CD4-positive, CD25-positive, alpha-beta regulatory T cell (primary cell): ENCODE measurements at regions not wholly inside any gene's neighbourhood (a gene's known extent, or its start where the extent isn't known, plus 50 kb on each side); places are given as distances from the start of the nearest gene placed in this dataset.

Source experiments
- ATAC-seq, 2 donors: fragments of 150-1000 bp; cut with Tn5 transposase; one replicate each; pipeline ENCODE4 v1.10.0; 2021; ENCODE audit warnings: low read depth in 2 of 2, moderate number of reproducible peaks in 2 of 2, moderate library complexity in 1 of 2
- DNase-seq, 3 donors: peaks; one replicate each; pipeline versions ENCODE4 v3.0.0 to v3.0.0-alpha.2; 2012 to 2022; ENCODE audit warnings: mixed read lengths in 1 of 3
- H3K27ac ChIP-seq: one replicate; pipeline ENCODE4 v1.7.0; 2013; ENCODE audit warnings: mild to moderate bottlenecking, low read length; ENCODE audit not compliant: insufficient read depth, poor library complexity, severe bottlenecking
- H3K27me3 ChIP-seq: one replicate; pipeline ENCODE4 v1.7.0; 2013; ENCODE audit warnings: low read length; ENCODE audit not compliant: control insufficient read depth, insufficient read depth
- H3K36me3 ChIP-seq: one replicate; pipeline ENCODE4 v1.7.0; 2013; ENCODE audit warnings: mild to moderate bottlenecking, low read length, moderate library complexity; ENCODE audit not compliant: control insufficient read depth, insufficient read depth
- H3K4me1 ChIP-seq: 2 replicates; pipeline ENCODE4 v1.7.0; 2013; ENCODE audit warnings: mild to moderate bottlenecking, low read length; ENCODE audit not compliant: insufficient read depth, control insufficient read depth, poor library complexity, severe bottlenecking
- H3K4me3 ChIP-seq: one replicate; pipeline ENCODE4 v1.7.0; 2013; ENCODE audit warnings: low read depth, mild to moderate bottlenecking, low read length, moderate library complexity
- H3K9me3 ChIP-seq, 2 experiments: 1 replicate in 1 of 2; 2 replicates in 1 of 2; pipeline ENCODE4 v1.7.0; 2013; ENCODE audit warnings: low read length in 2 of 2, mild to moderate bottlenecking in 1 of 2, moderate library complexity in 1 of 2; ENCODE audit not compliant: control insufficient read depth in 2 of 2
- H3K27ac Mint-ChIP-seq, 3 donors: one replicate each; pipeline ENCODE4 v1.8.0; 2020 to 2022; ENCODE audit warnings: mild to moderate bottlenecking in 3 of 3, mixed read lengths in 3 of 3, moderate library complexity in 2 of 3
- H3K27me3 Mint-ChIP-seq: one replicate; pipeline ENCODE4 v1.8.0; 2022; ENCODE audit warnings: mild to moderate bottlenecking, mixed read lengths
- H3K36me3 Mint-ChIP-seq: one replicate; pipeline ENCODE4 v1.8.0; 2020; ENCODE audit warnings: mixed read lengths
- H3K4me1 Mint-ChIP-seq, 4 donors: one replicate each; pipeline ENCODE4 v1.8.0; 2020 to 2022; ENCODE audit warnings: mixed read lengths in 4 of 4, mild to moderate bottlenecking in 1 of 4
- H3K4me3 Mint-ChIP-seq, 4 donors: one replicate each; pipeline ENCODE4 v1.8.0; 2020 to 2022; ENCODE audit warnings: mild to moderate bottlenecking in 4 of 4, mixed read lengths in 4 of 4, moderate library complexity in 3 of 4
- H3K9me3 Mint-ChIP-seq, 7 donors: one replicate each; pipeline ENCODE4 v1.8.0; 2020 to 2022; ENCODE audit warnings: mixed read lengths in 7 of 7, mild to moderate bottlenecking in 3 of 7, moderate library complexity in 2 of 7

DNA sequence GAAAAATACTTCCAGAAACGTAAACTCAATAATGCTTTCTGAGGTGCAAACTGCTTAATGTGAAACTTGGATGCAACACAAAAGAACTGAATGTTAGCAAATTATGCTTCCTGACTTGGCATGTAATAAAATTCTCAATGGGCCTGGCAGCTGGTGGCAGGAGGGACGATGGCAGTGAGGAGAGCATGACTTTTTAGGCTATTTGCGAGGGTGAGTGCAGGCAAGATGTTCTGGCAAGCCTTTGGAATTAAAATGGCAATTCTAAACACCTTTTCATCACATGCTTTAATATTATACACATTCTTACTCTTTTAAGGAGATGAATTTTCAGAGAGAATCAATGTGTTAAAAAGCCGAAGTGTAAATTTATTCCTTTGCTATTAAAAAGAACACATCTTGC lies 224.8 kb upstream of the CDH4 start:
- Histone ChIP-seq H3K4me1 (no peaks in the 10 kb centered on the region), H3K9me3 (no peaks in the 10 kb centered on the region), H3K36me3 (no peaks in the 10 kb centered on the region), H3K27ac (no peak overlapping the region), H3K4me3 (no peak overlapping the region), H3K27me3 (no peaks in the 10 kb centered on the region)
- H3K4me3 Mint-ChIP-seq, result no peak overlapping the region
- H3K36me3 Mint-ChIP-seq, result no peaks in the 10 kb centered on the region
- H3K4me1 Mint-ChIP-seq, result no peaks in the 10 kb centered on the region
- H3K9me3 Mint-ChIP-seq, result peaks cover 0 to 7% (median 2%) of the 10 kb centered on the region in 7 donors
- DNase-seq (no peak), ATAC-seq (no peak)
- no peaks in the 10 kb centered on the region for H3K27me3 Mint-ChIP-seq
- no peak overlapping the region for H3K27ac Mint-ChIP-seq

DNA sequence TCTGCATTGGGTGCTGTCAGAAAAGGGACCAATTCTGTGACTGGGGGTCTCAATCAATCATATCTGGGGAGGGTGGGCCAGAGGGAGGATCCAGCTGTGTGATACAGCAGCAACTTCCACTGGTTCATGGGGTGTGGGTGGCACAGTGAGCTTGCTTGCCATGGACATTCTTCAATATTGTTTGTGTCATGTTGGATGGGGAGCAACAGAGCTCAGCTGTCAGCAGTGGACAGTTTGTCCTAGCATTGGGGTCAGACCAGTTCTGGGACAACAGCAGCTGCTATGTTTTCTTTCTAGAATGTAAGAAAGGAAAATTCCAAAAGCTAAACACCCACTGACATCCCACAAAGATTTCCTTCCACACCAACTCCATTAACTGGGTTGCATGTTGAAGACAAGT lies 221.9 kb upstream of the CDH4 start:
- Mint-ChIP-seq H3K9me3 (peaks cover 0 to 10% (median 4%) of the 10 kb centered on the region in 7 donors), H3K36me3 (no peaks in the 10 kb centered on the region), H3K4me1 (no peaks in the 10 kb centered on the region), H3K27me3 (no peaks in the 10 kb centered on the region), H3K27ac (no peak overlapping the region), H3K4me3 (no peak overlapping the region)
- Histone ChIP-seq H3K4me3 (no peak overlapping the region), H3K4me1 (no peaks in the 10 kb centered on the region), H3K27me3 (no peaks in the 10 kb centered on the region), H3K9me3 (no peaks in the 10 kb centered on the region), H3K36me3 (no peaks in the 10 kb centered on the region), H3K27ac (no peak overlapping the region)
- DNase-seq, result no peak
- ATAC-seq, result no peak

DNA sequence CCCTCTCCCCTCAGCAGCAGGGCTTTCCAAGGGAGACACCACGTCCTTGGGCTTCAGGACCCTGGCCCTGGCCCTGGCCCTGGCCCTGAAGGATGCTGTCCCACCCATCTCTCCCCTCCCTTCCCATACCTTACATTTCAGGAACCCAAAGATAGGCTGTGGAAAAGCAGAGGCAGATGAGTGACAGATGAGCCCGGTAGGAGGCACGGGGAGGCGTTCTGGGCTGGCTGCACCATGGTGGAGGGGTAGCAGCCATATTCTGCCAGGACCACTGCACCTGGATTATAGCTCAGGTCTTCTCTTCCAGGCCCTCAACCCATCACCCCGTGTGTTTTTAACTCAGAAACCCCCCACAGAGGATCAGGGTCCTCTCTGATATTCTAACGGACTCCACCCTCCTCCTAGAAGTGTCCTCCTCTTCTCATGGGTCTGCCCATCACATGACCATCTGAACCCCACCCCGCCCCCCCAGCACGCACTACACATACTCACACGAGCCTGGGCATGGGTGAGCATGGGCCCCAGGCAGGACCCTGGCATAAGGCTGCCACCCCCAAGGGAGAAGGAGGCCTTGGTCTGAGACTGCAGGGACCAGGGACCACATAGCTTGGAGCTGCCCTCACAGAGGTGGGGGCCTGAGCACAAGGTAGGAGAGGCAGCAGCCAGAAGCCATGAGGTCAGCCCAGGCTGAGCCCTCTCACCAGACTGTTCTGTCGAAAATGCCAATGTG lies 220.8 kb upstream of the CDH4 start:
- H3K27ac ChIP-seq, result no peak overlapping the region
- Mint-ChIP-seq H3K4me3 (no peak overlapping the region), H3K36me3 (no peaks in the 10 kb centered on the region), H3K9me3 (peaks cover 0 to 8% (median 5%) of the 10 kb centered on the region in 7 donors), H3K27ac (no peak overlapping the region), H3K4me1 (no peaks in the 10 kb centered on the region), H3K27me3 (no peaks in the 10 kb centered on the region)
- ATAC-seq, result no peak
- no peaks in the 10 kb centered on the region for H3K9me3 ChIP-seq
- H3K4me3 ChIP-seq, result no peak overlapping the region
- H3K27me3 ChIP-seq, result no peaks in the 10 kb centered on the region
- DNase-seq, result no peak
- H3K36me3 ChIP-seq, result no peaks in the 10 kb centered on the region
- no peaks in the 10 kb centered on the region for H3K4me1 ChIP-seq

DNA sequence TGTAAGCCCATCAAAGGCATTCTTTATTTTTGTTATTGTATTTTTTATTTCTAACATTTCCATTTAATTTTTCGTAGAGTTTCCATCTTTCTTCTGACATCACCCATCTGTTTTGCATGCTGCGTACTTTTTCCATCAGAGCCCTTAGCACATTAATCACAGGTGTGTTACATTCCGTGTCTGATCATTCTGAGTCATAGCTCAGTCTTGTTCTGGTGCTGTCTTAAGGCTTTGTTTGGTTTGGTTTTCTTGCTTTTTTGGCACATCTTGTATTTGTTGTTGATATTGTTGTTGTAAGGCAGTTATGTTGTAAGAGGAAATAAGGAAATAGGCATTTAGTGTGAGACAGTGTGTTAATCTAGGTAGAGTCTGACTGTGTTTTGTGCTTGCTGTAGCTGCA lies 214.6 kb upstream of the CDH4 start:
- Mint-ChIP-seq H3K4me3 (no peak overlapping the region), H3K36me3 (no peaks in the 10 kb centered on the region), H3K27me3 (no peaks in the 10 kb centered on the region), H3K9me3 (peaks cover 0 to 7% (median 2%) of the 10 kb centered on the region in 7 donors), H3K4me1 (no peaks in the 10 kb centered on the region), H3K27ac (no peak overlapping the region)
- Histone ChIP-seq H3K27ac (no peak overlapping the region), H3K4me3 (no peak overlapping the region), H3K4me1 (no peaks in the 10 kb centered on the region), H3K9me3 (no peaks in the 10 kb centered on the region), H3K36me3 (no peaks in the 10 kb centered on the region), H3K27me3 (no peaks in the 10 kb centered on the region)
- no peak for ATAC-seq
- no peak for DNase-seq

DNA sequence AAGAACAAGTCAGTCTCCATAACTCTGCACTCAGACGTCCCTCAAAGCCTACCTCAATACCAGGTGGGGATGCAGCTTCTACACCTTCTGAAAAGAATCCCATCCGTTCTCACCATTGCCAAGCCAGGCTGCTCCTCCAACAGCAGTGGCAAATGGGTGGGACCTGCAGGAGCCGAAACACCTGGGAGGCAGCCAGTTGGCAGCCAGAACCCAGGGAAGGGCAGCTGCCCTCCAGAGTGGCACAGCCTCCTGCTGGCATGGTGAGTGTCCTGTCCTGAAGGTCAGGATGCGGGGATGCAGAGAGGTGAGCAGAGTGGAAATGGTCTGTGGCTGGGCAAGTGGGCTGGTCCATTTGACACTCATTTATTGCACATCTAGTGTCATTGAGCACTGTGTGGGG lies 210.6 kb upstream of the CDH4 start:
- Mint-ChIP-seq H3K4me3 (no peak overlapping the region), H3K27ac (no peak overlapping the region), H3K36me3 (no peaks in the 10 kb centered on the region), H3K4me1 (no peaks in the 10 kb centered on the region), H3K27me3 (no peaks in the 10 kb centered on the region), H3K9me3 (peaks cover 0 to 4% (median 2%) of the 10 kb centered on the region in 7 donors)
- no peaks in the 10 kb centered on the region for H3K36me3 ChIP-seq
- ATAC-seq (no peak), DNase-seq (no peak)
- no peak overlapping the region for H3K4me3 ChIP-seq
- no peaks in the 10 kb centered on the region for H3K4me1 ChIP-seq
- H3K27me3 ChIP-seq, result no peaks in the 10 kb centered on the region
- H3K9me3 ChIP-seq, result no peaks in the 10 kb centered on the region
- H3K27ac ChIP-seq, result no peak overlapping the region

DNA sequence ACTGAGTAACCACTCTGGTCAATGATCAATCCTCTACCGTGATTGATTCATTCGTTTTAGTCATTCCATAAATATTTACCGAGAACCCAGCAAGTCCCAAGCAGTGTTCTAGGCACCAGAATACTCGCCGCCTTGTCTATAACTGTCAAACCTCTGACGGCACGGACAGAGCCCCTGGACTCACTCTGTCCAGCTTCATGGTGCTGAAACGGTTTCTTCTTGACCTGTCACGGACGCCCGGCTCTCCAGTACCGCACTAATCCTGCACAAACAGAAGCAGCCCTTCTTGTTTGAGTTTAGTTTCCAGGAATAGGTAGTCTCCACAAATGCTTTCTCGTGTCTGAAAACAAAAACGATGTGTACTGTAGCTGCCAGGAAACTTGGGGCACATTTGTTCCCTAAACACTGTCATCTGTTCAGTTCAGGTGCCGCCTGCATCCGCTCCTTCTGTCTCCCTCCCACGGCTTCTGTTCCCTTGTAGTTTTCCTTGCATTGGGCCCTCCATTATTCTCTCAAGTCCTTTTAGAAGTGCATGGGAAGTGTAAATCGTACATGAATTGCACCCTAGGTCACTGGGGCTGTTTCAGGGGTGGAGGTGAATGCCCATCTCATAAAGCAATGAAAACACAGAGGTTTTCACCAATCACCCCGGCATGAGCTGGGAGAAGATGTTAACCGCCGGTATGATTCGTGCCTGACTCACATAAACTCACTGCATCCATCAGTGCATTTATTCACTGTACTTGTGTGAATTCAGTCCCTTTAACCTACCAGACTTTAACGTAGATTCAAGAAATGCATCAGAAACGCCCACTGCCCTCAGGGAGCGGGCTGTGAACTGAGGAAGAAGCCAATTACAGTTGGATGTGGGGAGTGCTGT lies 209.3 kb upstream of the CDH4 start:
- no peaks in the 10 kb centered on the region for H3K4me1 Mint-ChIP-seq

DNA sequence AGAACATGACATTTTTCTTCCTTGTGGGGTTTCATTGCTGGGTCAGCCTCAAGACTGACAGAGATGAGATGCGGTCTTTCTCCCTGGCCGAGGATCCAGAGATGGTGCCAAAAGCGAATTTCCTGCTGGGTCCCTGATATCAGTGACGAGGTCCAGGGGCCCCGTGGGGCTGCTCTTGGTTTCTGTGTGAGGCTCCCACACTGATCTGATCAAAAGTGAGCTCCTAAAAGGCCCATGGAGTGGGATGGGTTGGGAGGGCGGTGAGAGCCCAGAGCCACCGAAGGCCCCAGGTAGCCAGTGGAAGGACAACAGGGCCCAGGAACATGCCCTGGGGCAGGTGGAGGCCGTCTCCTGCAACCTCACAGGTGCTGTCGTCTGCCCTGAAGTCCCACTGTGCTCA lies 208.4 kb upstream of the CDH4 start:
- Histone ChIP-seq H3K4me3 (no peak overlapping the region), H3K27ac (no peak overlapping the region), H3K36me3 (no peaks in the 10 kb centered on the region), H3K9me3 (no peaks in the 10 kb centered on the region), H3K4me1 (no peaks in the 10 kb centered on the region), H3K27me3 (no peaks in the 10 kb centered on the region)
- Mint-ChIP-seq H3K4me3 (no peak overlapping the region), H3K27ac (no peak overlapping the region), H3K9me3 (peaks cover 0 to 4% (median 2%) of the 10 kb centered on the region in 7 donors), H3K27me3 (no peaks in the 10 kb centered on the region), H3K36me3 (no peaks in the 10 kb centered on the region), H3K4me1 (no peaks in the 10 kb centered on the region)
- ATAC-seq, result no peak
- no peak for DNase-seq

More for the DNA sequence above, 209.3 kb upstream of the CDH4 start:
- no peaks in the 10 kb centered on the region for H3K36me3 ChIP-seq
- H3K4me3 ChIP-seq, result no peak overlapping the region
- Mint-ChIP-seq H3K4me3 (no peak overlapping the region), H3K36me3 (no peaks in the 10 kb centered on the region), H3K27me3 (no peaks in the 10 kb centered on the region), H3K9me3 (peaks cover 0 to 4% (median 2%) of the 10 kb centered on the region in 7 donors), H3K27ac (no peak overlapping the region)
- H3K4me1 ChIP-seq, result no peaks in the 10 kb centered on the region
- DNase-seq (no peak), ATAC-seq (no peak)
- H3K27me3 ChIP-seq, result no peaks in the 10 kb centered on the region
- no peak overlapping the region for H3K27ac ChIP-seq
- no peaks in the 10 kb centered on the region for H3K9me3 ChIP-seq
